SK-N-DZ (cell line): ENCODE measurements at regions not wholly inside any gene's neighbourhood (a gene's known extent, or its start where the extent isn't known, plus 50 kb on each side); places are given as distances from the start of the nearest gene placed in this dataset.

Source experiments
- DNase-seq: peaks from one replicate; pipeline ENCODE4 v3.0.0-alpha.2; 2015; ENCODE audit warnings: low spot score

DNA sequence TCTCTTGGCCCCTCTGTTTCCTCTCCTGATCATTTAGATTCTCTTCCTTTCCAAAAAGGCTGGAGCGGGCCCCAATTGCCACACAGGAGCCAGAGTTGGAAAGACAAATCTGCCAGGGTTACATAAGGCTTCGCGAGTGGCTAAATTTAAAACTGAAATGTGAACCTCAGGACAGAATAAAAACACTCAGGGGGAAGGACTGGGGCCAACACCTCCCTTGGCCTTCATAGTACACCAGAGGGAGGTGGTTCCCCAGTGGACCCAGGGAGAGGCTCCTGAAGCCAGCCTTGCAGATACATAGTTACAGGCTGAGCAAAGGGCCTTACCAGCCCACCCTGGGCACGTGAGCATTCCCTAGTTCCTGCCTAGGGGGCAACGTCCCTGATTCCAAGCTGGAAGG, 150.1 kb downstream of the MN1 start:
- DNase-seq, result no peak

DNA sequence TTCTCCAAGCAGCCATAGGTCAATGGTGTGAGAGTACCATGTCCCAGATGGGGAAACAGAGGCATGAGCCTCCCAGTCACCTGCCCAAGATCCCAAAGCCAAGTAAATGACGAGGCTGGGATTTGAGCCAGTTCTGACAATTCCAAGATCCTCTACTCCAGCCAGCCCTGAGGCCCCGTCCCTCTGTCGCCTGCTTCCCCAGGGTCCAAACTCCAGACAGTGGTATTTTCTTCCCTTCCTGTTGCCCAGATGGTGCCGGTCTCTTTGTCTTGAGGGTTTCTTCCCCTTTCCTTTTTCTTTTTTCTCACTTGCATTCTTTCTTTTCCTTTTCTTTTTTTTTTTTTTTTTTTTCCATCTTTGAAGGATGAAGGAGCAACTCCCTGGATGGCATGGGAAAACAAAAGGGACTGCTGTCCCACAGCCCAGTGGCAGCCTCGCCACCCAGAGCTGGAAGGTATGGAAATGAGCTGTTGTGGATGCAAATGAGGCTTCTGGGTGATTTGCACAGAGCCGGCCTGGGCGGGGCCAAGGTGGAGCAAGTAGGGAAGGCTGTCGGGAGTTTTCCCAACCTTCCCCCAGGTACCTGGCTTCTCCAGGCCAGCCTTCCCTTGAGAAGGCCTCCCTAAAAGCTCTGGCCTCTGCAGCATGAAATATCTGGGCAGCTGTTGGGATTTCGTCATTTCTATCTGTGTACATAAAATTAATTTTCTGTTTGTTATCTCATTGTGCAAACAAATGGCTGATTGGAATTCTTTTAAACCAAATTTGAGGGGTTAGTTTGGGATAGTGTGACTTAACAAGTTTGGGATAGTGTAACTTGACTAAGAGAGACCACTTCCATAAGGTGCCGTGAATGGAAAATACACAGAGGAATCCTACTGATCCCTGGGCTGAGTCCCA, 146.8 kb downstream of the MN1 start:
- no peak for DNase-seq

- no peak for DNase-seq
These were observed 145.9 kb downstream of the MN1 start for GRCh38 chr22:27655582-27656185.

DNA sequence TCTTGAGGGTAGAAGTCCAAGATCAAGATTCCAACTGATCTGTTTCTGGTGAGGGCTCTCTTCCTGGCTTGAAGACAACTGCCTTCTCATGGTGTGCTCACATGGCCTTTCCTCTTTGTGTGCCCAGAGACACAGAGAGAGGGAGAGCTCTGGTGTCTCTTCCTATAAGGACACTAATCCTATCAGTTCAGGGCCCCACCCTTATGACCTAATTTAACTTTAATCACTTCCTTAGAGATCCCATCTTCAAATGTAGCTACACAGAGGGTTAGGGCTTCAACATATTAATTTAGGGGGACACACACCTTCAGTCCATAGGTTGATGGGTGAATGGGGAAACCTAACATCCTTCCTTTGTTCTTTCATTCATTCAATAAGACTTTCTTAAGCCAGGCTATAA, 144.6 kb downstream of the MN1 start:
- DNase-seq, result no peak

- DNase-seq, result no peak
These were observed 141.2 kb downstream of the MN1 start for GRCh38 chr22:27660306-27660705.

DNA sequence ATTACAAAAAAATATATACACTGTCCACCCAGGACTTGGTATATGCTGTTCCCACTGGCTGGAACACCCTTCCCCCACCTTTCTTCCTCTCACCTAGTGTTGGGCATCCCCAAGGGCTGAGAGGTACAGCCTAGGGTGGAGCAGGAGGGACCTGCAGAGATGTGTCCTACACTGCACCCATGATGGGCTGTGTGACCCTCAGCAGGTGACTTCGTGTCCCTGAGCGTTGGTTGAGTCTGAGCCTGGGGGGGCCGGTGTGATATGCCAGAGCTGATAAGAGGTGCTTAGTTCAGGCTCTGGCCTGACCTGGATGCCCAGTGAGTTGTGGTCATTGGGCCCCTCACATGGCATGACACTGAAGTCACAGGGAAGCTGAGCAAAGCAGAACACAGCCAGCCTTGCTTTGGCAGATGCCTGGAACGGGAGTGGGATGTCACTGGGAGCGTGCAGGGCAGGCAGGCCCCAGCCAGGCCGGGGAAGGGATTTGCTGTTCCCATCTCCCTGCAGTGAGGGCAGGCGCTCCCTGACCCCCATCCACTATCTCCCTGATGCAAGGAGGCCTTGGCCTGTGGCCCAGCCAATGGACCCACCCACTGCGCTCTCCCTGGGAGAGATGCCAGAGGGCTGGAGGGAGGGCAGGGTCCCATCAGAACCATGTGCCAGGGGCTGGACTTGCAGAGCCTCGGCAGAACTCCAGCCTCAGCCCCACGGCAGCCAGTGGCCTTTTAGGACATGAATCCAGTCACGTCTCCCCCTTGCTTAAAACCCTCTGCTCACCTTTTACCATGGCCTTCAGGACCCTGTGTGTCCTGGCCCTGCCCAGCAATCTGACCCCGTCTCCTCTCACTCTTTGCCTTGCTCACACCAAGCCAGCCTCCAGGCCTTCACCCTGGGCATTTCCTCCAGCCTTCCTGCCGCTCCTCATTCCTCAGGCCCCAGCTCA, 138.9 kb downstream of the MN1 start:
- no peak for DNase-seq

GRCh38 chr22:27663812-27664211, 137.7 kb downstream of the MN1 start:
- no peak for DNase-seq

DNA sequence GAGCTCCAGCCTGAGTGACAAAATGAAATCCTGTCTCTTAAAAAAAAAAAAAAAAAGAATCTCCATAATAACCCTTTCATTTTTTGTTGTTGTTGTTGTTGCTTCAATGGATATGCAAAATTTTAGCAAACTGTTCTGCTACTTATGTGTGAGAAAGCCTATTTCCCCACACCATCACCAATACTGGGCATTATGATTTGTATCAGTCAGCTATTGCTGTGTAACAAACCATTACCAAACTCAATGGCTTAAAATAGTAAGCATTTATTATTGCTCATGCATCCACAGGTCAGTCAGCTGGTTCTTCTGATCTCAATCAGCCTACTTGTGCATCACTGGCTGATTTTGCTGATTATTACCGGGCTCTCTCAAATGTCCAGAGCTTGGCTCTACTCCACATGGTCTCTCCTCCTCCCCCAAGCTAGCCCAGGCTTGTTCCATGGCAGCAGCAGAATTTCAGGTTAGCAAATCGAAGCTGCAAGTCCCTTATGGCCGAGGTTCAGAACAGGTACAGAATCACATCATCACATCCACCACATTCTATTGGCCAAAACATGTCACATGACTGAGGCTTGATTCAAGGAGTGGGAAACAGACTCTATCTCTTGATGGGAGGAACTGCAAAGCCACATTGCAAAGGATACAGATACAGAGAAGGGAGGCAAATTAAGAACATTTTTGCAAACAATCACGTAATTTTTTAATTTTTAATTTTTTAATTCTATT, 135.1 kb downstream of the MN1 start:
- DNase-seq, result no peak

DNA sequence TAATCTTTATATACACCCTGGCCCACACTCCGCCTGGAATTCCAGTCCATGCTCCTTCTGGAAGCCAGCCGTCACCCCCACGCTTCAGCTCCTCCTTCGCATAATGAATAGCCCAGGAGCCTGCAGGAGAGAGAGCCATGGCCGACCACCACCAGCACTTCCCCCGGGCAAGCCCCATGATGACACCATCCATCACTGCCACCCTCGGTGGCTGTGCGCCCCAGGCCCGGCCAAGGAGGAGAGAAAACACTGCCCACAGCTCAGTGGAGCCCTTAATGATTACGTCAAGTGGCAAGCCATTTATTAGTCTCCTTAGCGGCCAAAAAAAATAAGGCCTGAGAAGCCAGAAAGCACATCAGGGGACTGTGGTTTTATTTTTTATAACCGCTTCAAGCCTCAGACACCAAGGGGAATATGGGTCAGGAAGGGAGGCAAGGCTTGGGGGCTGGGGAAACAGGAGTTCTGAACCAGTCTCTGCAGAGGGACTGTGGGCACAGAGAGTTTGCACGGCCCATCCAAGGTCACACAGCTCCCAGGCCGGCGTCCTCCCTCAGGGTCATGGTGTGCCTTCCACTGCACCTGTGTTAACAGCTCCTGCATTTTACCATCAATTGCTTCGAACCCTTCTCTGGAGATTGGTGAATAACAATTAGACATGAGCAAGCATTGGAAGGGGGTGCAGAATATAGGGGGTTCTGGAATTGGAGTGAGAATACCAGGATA, 134.3 kb downstream of the MN1 start:
- no peak for DNase-seq

GRCh38 chr22:27668828-27669797, 132.4 kb downstream of the MN1 start:
- DNase-seq, result no peak

DNA sequence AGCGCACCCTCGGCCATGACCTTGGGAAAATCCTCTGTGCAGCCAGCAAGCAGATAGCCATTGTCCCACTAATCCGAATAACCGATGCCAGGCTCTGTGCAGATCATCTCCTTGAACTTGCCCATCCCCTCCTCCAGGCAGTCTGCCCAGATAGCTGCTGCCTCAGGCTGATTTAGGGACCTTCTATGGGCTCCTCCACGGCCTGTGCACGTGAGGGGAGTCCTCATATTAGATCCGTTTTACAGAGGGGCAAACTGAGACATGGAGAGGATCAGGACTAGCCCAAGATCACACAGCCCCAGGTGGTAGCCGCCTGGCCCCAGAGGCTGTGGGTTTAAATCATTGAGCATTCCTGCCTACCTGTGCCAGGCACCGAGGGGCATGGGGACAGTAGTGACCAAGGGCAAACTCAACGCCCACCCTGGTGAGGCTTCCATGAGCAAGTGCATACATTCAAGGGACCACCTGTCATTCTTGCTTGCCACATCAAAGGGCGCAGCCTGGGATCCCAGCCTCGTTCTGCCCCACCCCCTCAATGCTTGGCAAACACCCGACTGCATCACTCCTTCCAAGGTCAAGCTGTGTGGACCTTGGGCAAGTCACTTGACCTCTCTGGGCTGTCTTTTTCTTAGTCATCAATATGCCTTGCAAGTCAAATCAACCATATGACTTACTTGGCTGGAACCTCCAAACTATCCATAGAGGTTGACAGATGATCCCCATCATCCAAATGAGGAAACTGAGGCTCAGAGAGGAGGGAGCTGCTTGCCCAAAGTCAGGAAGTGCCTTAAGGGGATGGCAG, 131.6 kb downstream of the MN1 start:
- DNase-seq, result no peak

GRCh38 chr22:27670701-27671412, 130.7 kb downstream of the MN1 start:
- no peak for DNase-seq

DNA sequence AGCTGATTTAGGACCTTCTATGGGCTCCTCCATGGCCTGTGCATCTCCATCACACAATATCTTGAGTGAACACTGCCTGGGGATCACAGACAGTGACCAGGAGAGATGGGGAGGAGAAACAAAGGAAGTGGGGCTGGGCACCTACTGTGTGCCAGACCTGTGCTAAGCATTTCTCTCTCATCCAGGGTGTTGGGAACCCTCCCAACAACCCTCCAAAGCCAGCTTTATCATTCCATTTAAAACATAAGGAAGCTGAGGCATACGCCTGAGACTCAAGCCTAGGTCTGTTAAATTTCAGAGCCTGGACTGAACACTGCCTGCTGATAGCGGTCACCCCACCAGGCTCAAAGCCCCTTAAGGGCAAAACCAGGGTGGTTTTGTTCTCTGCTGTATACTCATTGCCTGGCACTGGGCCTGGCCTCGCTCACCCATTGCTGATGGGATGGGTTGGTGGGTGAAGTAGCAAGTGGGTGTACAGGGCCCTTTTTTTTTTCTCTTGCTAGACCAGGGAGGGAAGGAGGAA, 130.1 kb downstream of the MN1 start:
- DNase-seq, result no peak

DNA sequence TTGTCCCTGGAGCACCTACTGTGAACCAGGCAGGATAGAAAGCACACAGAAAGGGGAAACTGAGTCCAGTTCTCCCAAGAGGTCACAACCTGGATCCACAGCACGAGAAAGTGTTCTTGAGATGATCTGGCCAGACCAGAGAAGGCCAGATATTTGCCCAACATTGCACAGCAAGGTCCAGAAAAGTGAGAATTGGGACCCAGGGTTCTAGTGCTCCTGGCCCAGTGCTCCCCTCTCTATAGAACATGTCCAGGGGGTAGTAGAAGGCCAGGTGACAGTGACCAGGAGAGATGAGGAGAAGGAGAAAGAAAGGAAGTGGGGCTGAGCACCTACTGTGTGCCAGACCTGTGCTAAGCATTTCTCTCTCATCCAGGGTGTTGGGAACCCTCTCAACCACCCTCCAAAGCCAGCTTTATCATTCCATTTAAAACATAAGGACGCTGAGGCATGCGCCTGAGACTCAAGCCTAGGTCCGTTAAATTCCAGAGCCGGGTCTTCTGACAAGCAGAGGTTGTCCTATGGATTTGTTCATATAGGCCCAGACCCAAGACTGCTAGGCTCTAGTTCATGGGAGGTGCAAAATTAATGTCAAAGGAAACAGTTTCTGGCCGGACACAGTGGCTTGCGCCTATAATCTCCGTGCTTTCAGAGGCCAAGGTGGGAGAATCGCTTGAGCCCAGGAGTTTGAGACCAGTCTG, 128.7 kb downstream of the MN1 start:
- DNase-seq, result no peak

DNA sequence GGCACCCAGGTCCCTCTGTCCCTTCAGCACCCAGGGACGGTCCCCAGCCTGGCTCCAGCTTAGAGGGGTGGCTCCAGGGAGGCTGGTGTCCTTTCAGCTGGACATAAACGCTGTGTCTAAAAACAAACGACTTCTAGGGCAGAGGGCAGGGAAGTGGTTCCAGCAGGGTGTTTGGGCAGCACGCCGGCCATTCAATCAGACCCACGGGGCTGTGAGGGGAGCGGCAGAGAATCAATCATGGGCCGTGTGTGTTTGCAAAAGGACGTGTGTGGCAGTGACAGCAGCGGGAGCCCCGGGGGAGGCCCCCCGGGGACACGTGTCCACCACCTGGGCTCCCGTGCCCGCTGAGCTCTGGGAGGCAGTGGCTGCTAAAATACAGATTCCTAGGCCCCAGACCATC, 127.7 kb downstream of the MN1 start:
- no peak for DNase-seq

DNA sequence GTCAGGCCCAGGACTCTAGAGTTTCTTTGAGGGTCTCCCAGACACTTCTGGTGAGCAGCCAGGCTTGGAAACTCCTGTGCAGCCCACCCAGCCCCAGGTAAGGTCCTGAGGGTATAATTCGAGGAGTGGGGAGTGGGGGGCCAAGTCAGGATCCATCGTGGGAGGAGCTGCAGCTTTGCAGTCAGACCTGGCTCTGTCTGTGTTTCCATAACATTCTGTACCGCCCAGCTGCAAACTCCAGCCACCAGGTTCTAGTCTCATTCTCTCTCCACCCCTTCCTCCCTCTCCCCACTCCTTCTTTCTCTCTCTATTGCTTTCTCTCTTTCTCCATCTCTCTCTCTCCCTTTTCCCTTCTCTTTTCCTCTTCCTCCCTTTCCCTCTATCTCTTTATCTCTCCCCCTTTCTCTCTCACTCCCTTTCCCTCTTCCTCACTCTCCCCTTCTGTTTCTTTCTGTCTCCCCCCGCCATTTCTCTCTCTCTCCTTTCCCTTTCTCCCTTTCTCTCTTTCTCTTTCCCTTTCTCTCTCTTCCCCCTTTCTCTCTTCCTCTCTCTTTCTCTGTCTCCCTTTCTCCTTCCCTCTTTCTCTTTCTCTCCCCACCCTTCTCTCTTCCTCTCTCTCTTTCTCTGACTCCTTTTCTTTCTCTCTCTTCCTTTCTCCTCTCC, 127.2 kb downstream of the MN1 start:
- DNase-seq, result no peak
